GM21717 (cell line): ENCODE measurements at regions not wholly inside any gene's neighbourhood (a gene's known extent, or its start where the extent isn't known, plus 50 kb on each side); places are given as distances from the start of the nearest gene placed in this dataset.
"Not testable (repeated sequence)": the region's sequence is repeated elsewhere in the genome, so short reads cannot be mapped to it uniquely, and the experiment has no call there.

ENCODE experiments used
- ATAC-seq: cut with Tn5 transposase; IDR thresholded peaks from one replicate; pipeline ENCODE4 v1.9.1; 2021; ENCODE audit warnings: mild to moderate bottlenecking, moderate library complexity; ENCODE audit not compliant: unreplicated experiment

- ATAC-seq = peak; percentile 53
These were observed 321.3 kb upstream of the USP24 start for GRCh38 chr1:55536545-55536865.

- peak; percentile 19 for ATAC-seq
These were observed 320.8 kb upstream of the USP24 start for GRCh38 chr1:55535724-55536544.

- ATAC-seq = no peak
These were observed 319.5 kb upstream of the USP24 start for GRCh38 chr1:55534565-55535121.

GRCh38 chr1:55531644-55532043, 316.5 kb upstream of the USP24 start:
- no peak for ATAC-seq

GRCh38 chr1:55530749-55531478, 315.8 kb upstream of the USP24 start:
- ATAC-seq = no peak

GRCh38 chr1:55529017-55529416, 313.9 kb upstream of the USP24 start:
- ATAC-seq = no peak

GRCh38 chr1:55527831-55528230, 312.7 kb upstream of the USP24 start:
- ATAC-seq = no peak

- ATAC-seq = no peak
These were observed 311.6 kb upstream of the USP24 start for GRCh38 chr1:55526716-55527115.

- ATAC-seq = no peak
These were observed 308.8 kb upstream of the USP24 start for GRCh38 chr1:55524006-55524405.

- no peak for ATAC-seq
These were observed 307.8 kb upstream of the USP24 start for GRCh38 chr1:55522982-55523381.

GRCh38 chr1:55522353-55522903, 307.3 kb upstream of the USP24 start:
- ATAC-seq = no peak

- no peak for ATAC-seq
These were observed 305.7 kb upstream of the USP24 start for GRCh38 chr1:55520861-55521260.

GRCh38 chr1:55519937-55520683, 304.9 kb upstream of the USP24 start:
- no peak for ATAC-seq

- ATAC-seq = no peak
These were observed 304.1 kb upstream of the USP24 start for GRCh38 chr1:55519276-55519675.

- ATAC-seq = no peak
These were observed 301.9 kb upstream of the USP24 start for GRCh38 chr1:55517036-55517435.

GRCh38 chr1:55514571-55514970, 299.4 kb upstream of the USP24 start:
- not testable (repeated sequence) for ATAC-seq

- no peak for ATAC-seq
These were observed 297.3 kb upstream of the USP24 start for GRCh38 chr1:55512466-55512865.

GRCh38 chr1:55507578-55507931, 292.4 kb upstream of the USP24 start:
- no peak for ATAC-seq

GRCh38 chr1:55506740-55507577, 291.8 kb upstream of the USP24 start:
- no peak for ATAC-seq

- no peak for ATAC-seq
These were observed 290.2 kb upstream of the USP24 start for GRCh38 chr1:55505326-55505725.
